GM23338 (cell line): ENCODE measurements at regions not wholly inside any gene's neighbourhood (a gene's known extent, or its start where the extent isn't known, plus 50 kb on each side); places are given as distances from the start of the nearest gene placed in this dataset.

Experiments used
- ATAC-seq: fragments of 200-7000 bp; cut with Tn5 transposase; 3 replicates; pipeline ENCODE4 v1.9.1; 2020
- DNase-seq: peaks from one replicate; pipeline ENCODE4 v3.0.0-alpha.2; 2015; ENCODE audit warnings: low spot score
- H2AFZ ChIP-seq: fragments of 200-600 bp; sonication (generic); 2 replicates; pipeline ENCODE4 v1.8.0; 2016; ENCODE audit warnings: antibody characterized with exemption, mild to moderate bottlenecking, moderate library complexity
- H3F3A ChIP-seq: fragments of 200-600 bp; sonication (generic); replicated peaks from 2 replicates; pipeline ENCODE4 v1.8.0; 2017; ENCODE audit warnings: antibody characterized with exemption, mixed run types, low read depth
- H3K27ac ChIP-seq: fragments of 200-600 bp; sonication (generic); 2 replicates; pipeline ENCODE4 v1.6.1; 2016; ENCODE audit warnings: low read depth
- H3K27me3 ChIP-seq: fragments of 200-600 bp; sonication (generic); 2 replicates; pipeline ENCODE4 v1.8.0; 2016; ENCODE audit warnings: mild to moderate bottlenecking, mixed run types, moderate library complexity; ENCODE audit not compliant: insufficient read depth
- H3K36me3 ChIP-seq: fragments of 200-600 bp; sonication (generic); 2 replicates; pipeline ENCODE4 v1.8.0; 2016; ENCODE audit warnings: mild to moderate bottlenecking; ENCODE audit not compliant: insufficient read depth
- H3K4me1 ChIP-seq: fragments of 200-600 bp; sonication (generic); 2 replicates; pipeline ENCODE4 v1.8.0; 2016; ENCODE audit warnings: mild to moderate bottlenecking, moderate library complexity; ENCODE audit not compliant: insufficient read depth
- H3K4me2 ChIP-seq: fragments of 200-600 bp; sonication (generic); 2 replicates; pipeline ENCODE4 v1.7.1; 2017; ENCODE audit warnings: mixed run types
- H3K4me3 ChIP-seq: fragments of 200-600 bp; sonication (generic); 2 replicates; pipeline ENCODE4 v1.6.1; 2016; ENCODE audit warnings: mixed run types
- H3K79me2 ChIP-seq: fragments of 200-600 bp; sonication (generic); replicated peaks from 2 replicates; pipeline ENCODE4 v1.8.0; 2017; ENCODE audit warnings: mild to moderate bottlenecking; ENCODE audit not compliant: insufficient read depth
- H3K9me2 ChIP-seq: fragments of 200-600 bp; sonication (generic); 2 replicates; pipeline ENCODE4 v1.8.0; 2017; ENCODE audit not compliant: insufficient read depth
- H4K20me1 ChIP-seq: fragments of 200-600 bp; sonication (generic); replicated peaks from 2 replicates; pipeline ENCODE4 v1.8.0; 2017; ENCODE audit warnings: mild to moderate bottlenecking; ENCODE audit not compliant: insufficient read depth
- H3K27ac Mint-ChIP-seq: 2 replicates; pipeline ENCODE4 v1.8.0; 2020; ENCODE audit warnings: inconsistent platforms, mild to moderate bottlenecking, moderate library complexity, mixed read lengths
- H3K27me3 Mint-ChIP-seq: 3 replicates; pipeline ENCODE4 v1.8.0; 2022; ENCODE audit warnings: low read depth, mild to moderate bottlenecking, moderate library complexity, mixed read lengths, inconsistent platforms; ENCODE audit not compliant: insufficient read depth, poor library complexity
- H3K36me3 Mint-ChIP-seq: 3 replicates; pipeline ENCODE4 v1.8.0; 2021; ENCODE audit warnings: low read depth, mild to moderate bottlenecking, inconsistent platforms, moderate library complexity, mixed read lengths
- H3K4me1 Mint-ChIP-seq: 3 replicates; pipeline ENCODE4 v1.8.0; 2020; ENCODE audit warnings: mild to moderate bottlenecking, inconsistent platforms, mixed read lengths
- H3K4me3 Mint-ChIP-seq: 3 replicates; pipeline ENCODE4 v1.8.0; 2021; ENCODE audit warnings: moderate library complexity, mild to moderate bottlenecking, inconsistent platforms, mixed read lengths
- H3K9me3 Mint-ChIP-seq: 3 replicates; pipeline ENCODE4 v1.8.0; 2020; ENCODE audit warnings: moderate library complexity, mild to moderate bottlenecking, inconsistent platforms, mixed read lengths
- CREB1 ChIP-seq: fragments of 250-450 bp; sonication (Bioruptor Pico); IDR thresholded peaks from 2 replicates; pipeline ENCODE4 v1.5.0; 2020; ENCODE audit warnings: low read depth, mild to moderate bottlenecking, moderate library complexity
- EZH2 ChIP-seq: fragments of 200-600 bp; sonication (generic); IDR thresholded peaks from one replicate; pipeline ENCODE4 v1.8.0; 2017; ENCODE audit warnings: antibody characterized with exemption, mild to moderate bottlenecking, low read depth; ENCODE audit not compliant: unreplicated experiment
- EZH2phosphoT487 ChIP-seq: fragments of 200-600 bp; sonication (generic); IDR thresholded peaks from one replicate; pipeline ENCODE4 v1.8.1; 2018; ENCODE audit warnings: antibody characterized with exemption; ENCODE audit not compliant: unreplicated experiment
- JUNB ChIP-seq: IDR thresholded peaks from one replicate; pipeline ENCODE4 v1.6.1; 2016; ENCODE audit warnings: antibody characterized with exemption; ENCODE audit not compliant: unreplicated experiment
- NANOG ChIP-seq: IDR thresholded peaks from 2 replicates; pipeline ENCODE4 v1.6.1; 2016; ENCODE audit warnings: antibody characterized with exemption, borderline replicate concordance
- POLR2AphosphoS5 ChIP-seq: IDR thresholded peaks from 2 replicates; pipeline ENCODE4 v1.6.1; 2016; ENCODE audit warnings: antibody characterized with exemption, low read depth
- REST ChIP-seq: IDR thresholded peaks from one replicate; pipeline ENCODE4 v1.6.1; 2018; ENCODE audit warnings: antibody characterized with exemption; ENCODE audit not compliant: unreplicated experiment
- STAT1 ChIP-seq: IDR thresholded peaks from one replicate; pipeline ENCODE4 v1.6.1; 2016; ENCODE audit warnings: antibody characterized with exemption; ENCODE audit not compliant: unreplicated experiment
- ZNF114 ChIP-seq: fragments of 250-450 bp; sonication (Bioruptor Pico); IDR thresholded peaks from 2 replicates; pipeline ENCODE4 v1.5.0; 2020; ENCODE audit warnings: mild to moderate bottlenecking, moderate library complexity
- ZNF331 ChIP-seq: fragments of 250-450 bp; sonication (Bioruptor Pico); IDR thresholded peaks from 2 replicates; pipeline ENCODE4 v1.5.0; 2020; ENCODE audit warnings: low read depth, mild to moderate bottlenecking, moderate library complexity
- TF ChIP-seq, protein P1 (sequence below): fragments of 250-450 bp; sonication (Bioruptor Pico); IDR thresholded peaks from 2 replicates; pipeline ENCODE4 v1.5.0; 2020; ENCODE audit warnings: mild to moderate bottlenecking, moderate library complexity
- TF ChIP-seq, protein P2 (sequence below): IDR thresholded peaks from 2 replicates; pipeline ENCODE4 v1.6.1; 2016; ENCODE audit warnings: antibody characterized with exemption
- TF ChIP-seq, protein P3 (sequence below), 2 experiments: fragments of 200-600 bp in 1 of 2; sonication (generic) in 1 of 2; conservative IDR thresholded peaks; 2 replicates each; pipeline versions ENCODE4 v1.5.1 to v1.6.1; 2016 to 2017; ENCODE audit warnings: antibody characterized with exemption in 2 of 2, low read depth in 2 of 2, mild to moderate bottlenecking in 2 of 2, moderate library complexity in 1 of 2

- no peak for TF ChIP-seq EZH2
- TF ChIP-seq, protein P1, sequence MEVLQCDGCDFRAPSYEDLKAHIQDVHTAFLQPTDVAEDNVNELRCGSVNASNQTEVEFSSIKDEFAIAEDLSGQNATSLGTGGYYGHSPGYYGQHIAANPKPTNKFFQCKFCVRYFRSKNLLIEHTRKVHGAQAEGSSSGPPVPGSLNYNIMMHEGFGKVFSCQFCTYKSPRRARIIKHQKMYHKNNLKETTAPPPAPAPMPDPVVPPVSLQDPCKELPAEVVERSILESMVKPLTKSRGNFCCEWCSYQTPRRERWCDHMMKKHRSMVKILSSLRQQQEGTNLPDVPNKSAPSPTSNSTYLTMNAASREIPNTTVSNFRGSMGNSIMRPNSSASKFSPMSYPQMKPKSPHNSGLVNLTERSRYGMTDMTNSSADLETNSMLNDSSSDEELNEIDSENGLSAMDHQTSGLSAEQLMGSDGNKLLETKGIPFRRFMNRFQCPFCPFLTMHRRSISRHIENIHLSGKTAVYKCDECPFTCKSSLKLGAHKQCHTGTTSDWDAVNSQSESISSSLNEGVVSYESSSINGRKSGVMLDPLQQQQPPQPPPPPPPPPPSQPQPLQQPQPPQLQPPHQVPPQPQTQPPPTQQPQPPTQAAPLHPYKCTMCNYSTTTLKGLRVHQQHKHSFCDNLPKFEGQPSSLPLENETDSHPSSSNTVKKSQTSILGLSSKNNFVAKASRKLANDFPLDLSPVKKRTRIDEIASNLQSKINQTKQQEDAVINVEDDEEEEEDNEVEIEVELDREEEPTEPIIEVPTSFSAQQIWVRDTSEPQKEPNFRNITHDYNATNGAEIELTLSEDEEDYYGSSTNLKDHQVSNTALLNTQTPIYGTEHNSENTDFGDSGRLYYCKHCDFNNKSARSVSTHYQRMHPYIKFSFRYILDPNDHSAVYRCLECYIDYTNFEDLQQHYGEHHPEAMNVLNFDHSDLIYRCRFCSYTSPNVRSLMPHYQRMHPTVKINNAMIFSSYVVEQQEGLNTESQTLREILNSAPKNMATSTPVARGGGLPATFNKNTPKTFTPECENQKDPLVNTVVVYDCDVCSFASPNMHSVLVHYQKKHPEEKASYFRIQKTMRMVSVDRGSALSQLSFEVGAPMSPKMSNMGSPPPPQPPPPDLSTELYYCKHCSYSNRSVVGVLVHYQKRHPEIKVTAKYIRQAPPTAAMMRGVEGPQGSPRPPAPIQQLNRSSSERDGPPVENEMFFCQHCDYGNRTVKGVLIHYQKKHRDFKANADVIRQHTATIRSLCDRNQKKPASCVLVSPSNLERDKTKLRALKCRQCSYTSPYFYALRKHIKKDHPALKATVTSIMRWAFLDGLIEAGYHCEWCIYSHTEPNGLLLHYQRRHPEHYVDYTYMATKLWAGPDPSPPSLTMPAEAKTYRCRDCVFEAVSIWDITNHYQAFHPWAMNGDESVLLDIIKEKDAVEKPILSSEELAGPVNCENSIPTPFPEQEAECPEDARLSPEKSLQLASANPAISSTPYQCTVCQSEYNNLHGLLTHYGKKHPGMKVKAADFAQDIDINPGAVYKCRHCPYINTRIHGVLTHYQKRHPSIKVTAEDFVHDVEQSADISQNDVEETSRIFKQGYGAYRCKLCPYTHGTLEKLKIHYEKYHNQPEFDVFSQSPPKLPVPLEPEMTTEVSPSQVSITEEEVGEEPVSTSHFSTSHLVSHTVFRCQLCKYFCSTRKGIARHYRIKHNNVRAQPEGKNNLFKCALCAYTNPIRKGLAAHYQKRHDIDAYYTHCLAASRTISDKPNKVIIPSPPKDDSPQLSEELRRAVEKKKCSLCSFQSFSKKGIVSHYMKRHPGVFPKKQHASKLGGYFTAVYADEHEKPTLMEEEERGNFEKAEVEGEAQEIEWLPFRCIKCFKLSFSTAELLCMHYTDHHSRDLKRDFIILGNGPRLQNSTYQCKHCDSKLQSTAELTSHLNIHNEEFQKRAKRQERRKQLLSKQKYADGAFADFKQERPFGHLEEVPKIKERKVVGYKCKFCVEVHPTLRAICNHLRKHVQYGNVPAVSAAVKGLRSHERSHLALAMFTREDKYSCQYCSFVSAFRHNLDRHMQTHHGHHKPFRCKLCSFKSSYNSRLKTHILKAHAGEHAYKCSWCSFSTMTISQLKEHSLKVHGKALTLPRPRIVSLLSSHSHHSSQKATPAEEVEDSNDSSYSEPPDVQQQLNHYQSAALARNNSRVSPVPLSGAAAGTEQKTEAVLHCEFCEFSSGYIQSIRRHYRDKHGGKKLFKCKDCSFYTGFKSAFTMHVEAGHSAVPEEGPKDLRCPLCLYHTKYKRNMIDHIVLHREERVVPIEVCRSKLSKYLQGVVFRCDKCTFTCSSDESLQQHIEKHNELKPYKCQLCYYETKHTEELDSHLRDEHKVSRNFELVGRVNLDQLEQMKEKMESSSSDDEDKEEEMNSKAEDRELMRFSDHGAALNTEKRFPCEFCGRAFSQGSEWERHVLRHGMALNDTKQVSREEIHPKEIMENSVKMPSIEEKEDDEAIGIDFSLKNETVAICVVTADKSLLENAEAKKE (CRISPR knock-in tag), result no peak
- no peak for TF ChIP-seq NANOG
- TF ChIP-seq JUNB, result no peak
- no peak for TF ChIP-seq ZNF331 (CRISPR knock-in tag)
- TF ChIP-seq STAT1, result no peak
- no peak for TF ChIP-seq ZNF114 (CRISPR knock-in tag)
- TF ChIP-seq, protein P2, sequence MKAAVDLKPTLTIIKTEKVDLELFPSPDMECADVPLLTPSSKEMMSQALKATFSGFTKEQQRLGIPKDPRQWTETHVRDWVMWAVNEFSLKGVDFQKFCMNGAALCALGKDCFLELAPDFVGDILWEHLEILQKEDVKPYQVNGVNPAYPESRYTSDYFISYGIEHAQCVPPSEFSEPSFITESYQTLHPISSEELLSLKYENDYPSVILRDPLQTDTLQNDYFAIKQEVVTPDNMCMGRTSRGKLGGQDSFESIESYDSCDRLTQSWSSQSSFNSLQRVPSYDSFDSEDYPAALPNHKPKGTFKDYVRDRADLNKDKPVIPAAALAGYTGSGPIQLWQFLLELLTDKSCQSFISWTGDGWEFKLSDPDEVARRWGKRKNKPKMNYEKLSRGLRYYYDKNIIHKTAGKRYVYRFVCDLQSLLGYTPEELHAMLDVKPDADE, result no peak
- no peak for TF ChIP-seq REST
- no peak for TF ChIP-seq POLR2AphosphoS5
- TF ChIP-seq, protein P3, sequence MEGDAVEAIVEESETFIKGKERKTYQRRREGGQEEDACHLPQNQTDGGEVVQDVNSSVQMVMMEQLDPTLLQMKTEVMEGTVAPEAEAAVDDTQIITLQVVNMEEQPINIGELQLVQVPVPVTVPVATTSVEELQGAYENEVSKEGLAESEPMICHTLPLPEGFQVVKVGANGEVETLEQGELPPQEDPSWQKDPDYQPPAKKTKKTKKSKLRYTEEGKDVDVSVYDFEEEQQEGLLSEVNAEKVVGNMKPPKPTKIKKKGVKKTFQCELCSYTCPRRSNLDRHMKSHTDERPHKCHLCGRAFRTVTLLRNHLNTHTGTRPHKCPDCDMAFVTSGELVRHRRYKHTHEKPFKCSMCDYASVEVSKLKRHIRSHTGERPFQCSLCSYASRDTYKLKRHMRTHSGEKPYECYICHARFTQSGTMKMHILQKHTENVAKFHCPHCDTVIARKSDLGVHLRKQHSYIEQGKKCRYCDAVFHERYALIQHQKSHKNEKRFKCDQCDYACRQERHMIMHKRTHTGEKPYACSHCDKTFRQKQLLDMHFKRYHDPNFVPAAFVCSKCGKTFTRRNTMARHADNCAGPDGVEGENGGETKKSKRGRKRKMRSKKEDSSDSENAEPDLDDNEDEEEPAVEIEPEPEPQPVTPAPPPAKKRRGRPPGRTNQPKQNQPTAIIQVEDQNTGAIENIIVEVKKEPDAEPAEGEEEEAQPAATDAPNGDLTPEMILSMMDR (conservative IDR thresholded peaks at IDR 0.05; ENCODE audit: low read depth in 2 of 2), result no peak
- TF ChIP-seq CREB1 (CRISPR knock-in tag), result no peak
- TF ChIP-seq EZH2phosphoT487, result no peak
- Histone ChIP-seq H3K4me1 (peaks cover 6% of the 10 kb centered on the region), H3K27ac (no peak overlapping the region), H3K4me3 (no peak overlapping the region), H2AFZ (no peak overlapping the region), H3K79me2 (no peaks in the 10 kb centered on the region), H3F3A (no peaks in the 10 kb centered on the region), H3K4me2 (no peak overlapping the region), H3K9me2 (no peaks in the 10 kb centered on the region), H4K20me1 (no peaks in the 10 kb centered on the region), H3K36me3 (no peaks in the 10 kb centered on the region), H3K27me3 (no peaks in the 10 kb centered on the region)
- no peak overlapping the region for H3K27ac Mint-ChIP-seq
- DNase-seq (no peak), ATAC-seq (no peak)
- H3K4me3 Mint-ChIP-seq, result no peak overlapping the region
- H3K36me3 Mint-ChIP-seq, result peaks cover 2% of the 10 kb centered on the region; the same call in 1 of the 3 replicates
- H3K27me3 Mint-ChIP-seq, result no peaks in the 10 kb centered on the region
- peaks cover 3% of the 10 kb centered on the region; the same call in 1 of the 3 replicates for H3K9me3 Mint-ChIP-seq
- peaks cover 4% of the 10 kb centered on the region; the same call in 2 of the 3 replicates for H3K4me1 Mint-ChIP-seq
Observed at GRCh38 chr5:98425640-98426039, 347.8 kb upstream of the RGMB start.
